Activated CD4-positive, alpha-beta T cell treated with anti-CD3 and anti-CD28 coated beads, Interleukin-2, amount 10 ng/mL, durations not matched to agents 7 days and 5 days (primary cell): ENCODE measurements at regions not wholly inside any gene's neighbourhood (a gene's known extent, or its start where the extent isn't known, plus 50 kb on each side); places are given as distances from the start of the nearest gene placed in this dataset.

Experiments
- CTCF ChIA-PET: fragments of 350-600 bp; sonication (Branson Sonifier 250); formaldehyde crosslinking; loops from one replicate; lab custom pipeline; 2021; ENCODE audit warnings: antibody characterized with exemption; lab: Charles Lee
- POLR2A ChIA-PET: fragments of 350-600 bp; sonication (Branson Sonifier 250); formaldehyde crosslinking; loops from one replicate; lab custom pipeline; 2021; ENCODE audit warnings: antibody characterized with exemption; lab: Charles Lee
- DNase-seq: peaks from one replicate; pipeline ENCODE4 v3.0.0-alpha.2; 2020
- H3K27ac Mint-ChIP-seq: one replicate; pipeline ENCODE4 v1.8.0; 2021; ENCODE audit warnings: mild to moderate bottlenecking, moderate library complexity, mixed read lengths
- H3K27me3 Mint-ChIP-seq: one replicate; pipeline ENCODE4 v1.8.0; 2021; ENCODE audit warnings: mixed read lengths
- H3K36me3 Mint-ChIP-seq: one replicate; pipeline ENCODE4 v1.8.0; 2021; ENCODE audit warnings: low read depth, mixed read lengths
- H3K4me1 Mint-ChIP-seq: one replicate; pipeline ENCODE4 v1.8.0; 2021; ENCODE audit warnings: mixed read lengths
- H3K4me3 Mint-ChIP-seq: one replicate; pipeline ENCODE4 v1.8.0; 2021; ENCODE audit warnings: mild to moderate bottlenecking, moderate library complexity, mixed read lengths
- H3K9me3 Mint-ChIP-seq: one replicate; pipeline ENCODE4 v1.8.0; 2021; ENCODE audit warnings: mixed read lengths

- ChIA-PET CTCF (no interaction called here), POLR2A (no interaction called here)
- Mint-ChIP-seq H3K9me3 (peaks cover 7% of the 10 kb centered on the region), H3K27me3 (peaks cover 15% of the 10 kb centered on the region), H3K4me3 (no peak overlapping the region), H3K27ac (no peak overlapping the region), H3K36me3 (no peaks in the 10 kb centered on the region), H3K4me1 (no peaks in the 10 kb centered on the region)
- DNase-seq = no peak
Observed at GRCh38 chr2:239457586-239458445, 57.0 kb upstream of the HDAC4 start.

GRCh38 chr2:239456940-239457339 is 56.1 kb upstream of the HDAC4 start:
- DNase-seq = no peak
- ChIA-PET CTCF (no interaction called here), POLR2A (no interaction called here)
- Mint-ChIP-seq H3K27ac (no peak overlapping the region), H3K9me3 (peaks cover 11% of the 10 kb centered on the region), H3K27me3 (peaks cover 17% of the 10 kb centered on the region), H3K4me1 (no peaks in the 10 kb centered on the region), H3K36me3 (no peaks in the 10 kb centered on the region), H3K4me3 (no peak overlapping the region)

- Mint-ChIP-seq H3K9me3 (peaks cover 14% of the 10 kb centered on the region), H3K27ac (no peak overlapping the region), H3K4me3 (no peak overlapping the region), H3K36me3 (no peaks in the 10 kb centered on the region), H3K27me3 (peaks cover 22% of the 10 kb centered on the region), H3K4me1 (no peaks in the 10 kb centered on the region)
- no peak for DNase-seq
- POLR2A ChIA-PET = no interaction called here
- CTCF ChIA-PET = interaction anchor here (0.6 to 0.9 kb wide), 3 partner anchors 11 to 671 kb away, joined by 3 to 5 read pairs (median 3); no protein-coding TSS in a partner anchor
Observed at GRCh38 chr2:239455436-239456203, 54.8 kb upstream of the HDAC4 start.

- DNase-seq = no peak
- POLR2A ChIA-PET = no interaction called here
Observed at GRCh38 chr2:239454507-239454906, 53.7 kb upstream of the HDAC4 start.

More at GRCh38 chr2:239454507-239454906, 53.7 kb upstream of the HDAC4 start:
- peaks cover 14% of the 10 kb centered on the region for H3K9me3 Mint-ChIP-seq
- H3K4me1 Mint-ChIP-seq = no peaks in the 10 kb centered on the region
- no peak overlapping the region for H3K27ac Mint-ChIP-seq
- no peak overlapping the region for H3K4me3 Mint-ChIP-seq
- peaks cover 22% of the 10 kb centered on the region for H3K27me3 Mint-ChIP-seq
- H3K36me3 Mint-ChIP-seq = no peaks in the 10 kb centered on the region
- CTCF ChIA-PET = no interaction called here
